WTC11 (cell line): ENCODE measurements at regions not wholly inside any gene's neighbourhood (a gene's known extent, or its start where the extent isn't known, plus 50 kb on each side); places are given as distances from the start of the nearest gene placed in this dataset.

ENCODE experiments used
- CREB1 ChIP-seq: sonication (generic); formaldehyde crosslinking; IDR thresholded peaks from 2 replicates; pipeline ENCODE4 v1.8.0; 2023; ENCODE audit warnings: mild to moderate bottlenecking, missing genetic modification reagents
- CTCF ChIP-seq: fragments of 200-600 bp; IDR thresholded peaks from 2 replicates; pipeline ENCODE4 v1.8.0; 2022; ENCODE audit warnings: antibody characterized with exemption
- ZBTB21 ChIP-seq: sonication (generic); formaldehyde crosslinking; IDR thresholded peaks from 2 replicates; pipeline ENCODE4 v1.8.1; 2023; ENCODE audit warnings: mild to moderate bottlenecking, missing genetic modification reagents, borderline replicate concordance
- TF ChIP-seq, protein P1 (sequence below): sonication (generic); formaldehyde crosslinking; IDR thresholded peaks from 2 replicates; pipeline ENCODE4 v1.8.0; 2022; ENCODE audit warnings: mild to moderate bottlenecking, missing genetic modification reagents
- TF ChIP-seq, protein P2 (sequence below): sonication (generic); formaldehyde crosslinking; IDR thresholded peaks from 2 replicates; pipeline ENCODE4 v1.8.1; 2022; ENCODE audit warnings: mild to moderate bottlenecking, moderate library complexity, missing genetic modification reagents

- no peak for TF ChIP-seq ZBTB21 (CRISPR knock-in tag)
- TF ChIP-seq, protein P1, sequence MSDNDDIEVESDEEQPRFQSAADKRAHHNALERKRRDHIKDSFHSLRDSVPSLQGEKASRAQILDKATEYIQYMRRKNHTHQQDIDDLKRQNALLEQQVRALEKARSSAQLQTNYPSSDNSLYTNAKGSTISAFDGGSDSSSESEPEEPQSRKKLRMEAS (CRISPR knock-in tag), result no peak
- TF ChIP-seq CTCF, result no peak
- TF ChIP-seq, protein P2, sequence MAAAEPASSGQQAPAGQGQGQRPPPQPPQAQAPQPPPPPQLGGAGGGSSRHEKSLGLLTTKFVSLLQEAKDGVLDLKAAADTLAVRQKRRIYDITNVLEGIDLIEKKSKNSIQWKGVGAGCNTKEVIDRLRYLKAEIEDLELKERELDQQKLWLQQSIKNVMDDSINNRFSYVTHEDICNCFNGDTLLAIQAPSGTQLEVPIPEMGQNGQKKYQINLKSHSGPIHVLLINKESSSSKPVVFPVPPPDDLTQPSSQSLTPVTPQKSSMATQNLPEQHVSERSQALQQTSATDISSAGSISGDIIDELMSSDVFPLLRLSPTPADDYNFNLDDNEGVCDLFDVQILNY, result no peak
- TF ChIP-seq CREB1 (CRISPR knock-in tag), result no peak
These were observed 1100.6 kb upstream of the RBFOX1 start for GRCh38 chr16:6232056-6232455.
